ENCODE measurements at regions not wholly inside any gene's neighbourhood (a gene's known extent, or its start where the extent isn't known, plus 50 kb on each side); places are given as distances from the start of the nearest gene placed in this dataset.

- TF ChIP-seq POLR2A (IDR thresholded peaks at IDR 0.05; ENCODE audit: low read depth, low read length): no peak
- no peak for TF ChIP-seq POLR2AphosphoS5 (IDR thresholded peaks at IDR 0.05; ENCODE audit: low read depth, low read length)
- no peak for TF ChIP-seq TAF1 (IDR thresholded peaks at IDR 0.05; ENCODE audit: borderline replicate concordance, low read depth, low read length)
Observed at GRCh38 chr3:35484929-35485530, 154.3 kb upstream of the ARPP21 start.

Data from GM12892 (cell line).